Vagina (tissue), 2 donors: ENCODE measurements at regions not wholly inside any gene's neighbourhood (a gene's known extent, or its start where the extent isn't known, plus 50 kb on each side); places are given as distances from the start of the nearest gene placed in this dataset.

Experiments
- CTCF ChIP-seq, 3 experiments: fragments of 450-650 bp in 2 of 3; fragments of 200-600 bp in 1 of 3; sonication (generic) in 1 of 3; IDR thresholded peaks; one replicate each; pipeline ENCODE4 v1.5.1; 2017 to 2019; ENCODE audit warnings: antibody characterized with exemption in 3 of 3, mild to moderate bottlenecking in 2 of 3, moderate library complexity in 2 of 3
- POLR2A ChIP-seq, 2 donors: fragments of 450-650 bp; IDR thresholded peaks; one replicate each; pipeline ENCODE4 v1.6.1; 2017; ENCODE audit warnings: antibody characterized with exemption in 2 of 2, mild to moderate bottlenecking in 2 of 2, moderate library complexity in 2 of 2

GRCh38 chr4:44984083-44984482 lies 257.7 kb upstream of the GNPDA2 start:
- TF ChIP-seq POLR2A (IDR thresholded peaks at IDR 0.05) (no peak), CTCF (IDR thresholded peaks at IDR 0.05) (no peak)
